AG04450 (cell line): ENCODE measurements at regions not wholly inside any gene's neighbourhood (a gene's known extent, or its start where the extent isn't known, plus 50 kb on each side); places are given as distances from the start of the nearest gene placed in this dataset.

Experiments
- CTCF ChIA-PET: fragments of 300-600, 350-600 bp; formaldehyde crosslinking; extraction: SDS; loops from one replicate; lab custom pipeline; 2022; ENCODE audit warnings: antibody characterized with exemption, inconsistent platforms; lab: Charles Lee
- POLR2A ChIA-PET: fragments of 350-600 bp; formaldehyde crosslinking; extraction: SDS; loops from one replicate; lab custom pipeline; 2021; ENCODE audit warnings: antibody characterized with exemption, inconsistent platforms; lab: Yijun Ruan, JAX
- DNase-seq: peaks from one replicate; pipeline ENCODE4 v3.0.0-alpha.2; 2011; ENCODE audit warnings: low read depth, low spot score
- H3K27ac ChIP-seq: one replicate; pipeline ENCODE4 v1.5.1; 2012; ENCODE audit warnings: low read depth, low read length, control low read depth
- H3K27me3 ChIP-seq: one replicate; pipeline ENCODE4 v1.6.0; 2012; ENCODE audit warnings: low read length; ENCODE audit not compliant: control insufficient read depth, insufficient read depth
- H3K4me3 ChIP-seq: 2 replicates; pipeline ENCODE4 v1.5.1; 2011; ENCODE audit warnings: mild to moderate bottlenecking, low read depth, low read length, control low read depth
- H3K9me3 ChIP-seq: 2 replicates; pipeline ENCODE4 v1.5.1; 2012; ENCODE audit warnings: low read length; ENCODE audit not compliant: control insufficient read depth, insufficient read depth
- TF ChIP-seq, protein P1 (sequence below): IDR thresholded peaks from 2 replicates; pipeline ENCODE4 v1.5.1; 2011; ENCODE audit warnings: low read depth, low read length, control low read depth, inconsistent platforms

DNA sequence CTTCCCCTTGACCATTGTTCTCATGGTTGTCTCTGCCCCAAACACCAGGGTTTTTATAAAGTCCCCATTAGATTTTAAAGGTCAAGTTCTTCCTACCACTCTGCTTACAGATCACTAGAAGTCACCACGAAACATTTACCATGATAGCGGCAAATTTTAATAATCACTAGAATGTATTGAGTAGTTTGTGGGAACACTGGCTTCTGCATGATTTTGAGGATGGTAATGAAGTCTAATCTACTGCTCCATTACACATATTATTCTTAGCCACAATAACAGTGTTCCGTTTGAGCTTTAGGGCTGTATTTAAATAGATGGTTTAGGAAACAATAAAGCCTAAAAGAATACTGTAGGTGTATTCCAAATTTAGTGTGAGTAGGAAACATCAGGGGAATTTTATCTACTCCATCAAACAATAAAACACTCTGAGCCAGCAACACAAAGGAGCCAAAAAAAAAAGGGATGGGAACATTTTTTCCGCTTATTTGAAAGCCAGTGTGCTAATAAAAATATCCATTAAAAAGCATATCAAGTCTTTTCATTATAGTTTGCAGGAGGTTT, 49.7 kb downstream of the KLF12 start:
- H3K27ac ChIP-seq: no peak overlapping the region
- no peaks in the 10 kb centered on the region for H3K27me3 ChIP-seq
- ChIA-PET POLR2A (no interaction called here), CTCF (no interaction called here)
- no peaks in the 10 kb centered on the region for H3K9me3 ChIP-seq
- TF ChIP-seq, protein P1, sequence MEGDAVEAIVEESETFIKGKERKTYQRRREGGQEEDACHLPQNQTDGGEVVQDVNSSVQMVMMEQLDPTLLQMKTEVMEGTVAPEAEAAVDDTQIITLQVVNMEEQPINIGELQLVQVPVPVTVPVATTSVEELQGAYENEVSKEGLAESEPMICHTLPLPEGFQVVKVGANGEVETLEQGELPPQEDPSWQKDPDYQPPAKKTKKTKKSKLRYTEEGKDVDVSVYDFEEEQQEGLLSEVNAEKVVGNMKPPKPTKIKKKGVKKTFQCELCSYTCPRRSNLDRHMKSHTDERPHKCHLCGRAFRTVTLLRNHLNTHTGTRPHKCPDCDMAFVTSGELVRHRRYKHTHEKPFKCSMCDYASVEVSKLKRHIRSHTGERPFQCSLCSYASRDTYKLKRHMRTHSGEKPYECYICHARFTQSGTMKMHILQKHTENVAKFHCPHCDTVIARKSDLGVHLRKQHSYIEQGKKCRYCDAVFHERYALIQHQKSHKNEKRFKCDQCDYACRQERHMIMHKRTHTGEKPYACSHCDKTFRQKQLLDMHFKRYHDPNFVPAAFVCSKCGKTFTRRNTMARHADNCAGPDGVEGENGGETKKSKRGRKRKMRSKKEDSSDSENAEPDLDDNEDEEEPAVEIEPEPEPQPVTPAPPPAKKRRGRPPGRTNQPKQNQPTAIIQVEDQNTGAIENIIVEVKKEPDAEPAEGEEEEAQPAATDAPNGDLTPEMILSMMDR: no peak
- H3K4me3 ChIP-seq: no peak overlapping the region
- no peak for DNase-seq

DNA sequence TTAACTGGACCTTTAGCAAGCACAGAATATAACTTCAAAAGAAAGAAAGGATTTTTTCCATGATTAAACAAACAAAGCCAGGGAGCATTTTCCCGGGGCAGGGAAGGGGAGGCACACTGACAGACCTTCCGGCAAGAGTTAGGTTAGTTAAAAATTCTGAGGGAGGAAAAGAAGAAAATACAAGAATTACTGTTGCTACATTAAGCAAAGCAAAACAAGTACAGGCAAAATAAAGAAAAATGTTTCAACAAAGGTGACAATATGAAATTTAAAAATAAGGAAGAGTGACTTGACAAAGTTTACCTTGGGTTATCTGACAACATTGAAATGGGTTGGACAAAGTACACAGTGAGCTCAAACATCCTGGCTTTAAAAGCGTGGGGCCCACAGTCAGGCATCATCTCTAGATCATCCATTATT, 51.5 kb downstream of the KLF12 start:
- no peaks in the 10 kb centered on the region for H3K9me3 ChIP-seq
- H3K27ac ChIP-seq: no peak overlapping the region
- H3K27me3 ChIP-seq: no peaks in the 10 kb centered on the region
- no peak overlapping the region for H3K4me3 ChIP-seq
- ChIA-PET CTCF (no interaction called here), POLR2A (no interaction called here)
- TF ChIP-seq, protein P1: no peak
- DNase-seq: no peak

DNA sequence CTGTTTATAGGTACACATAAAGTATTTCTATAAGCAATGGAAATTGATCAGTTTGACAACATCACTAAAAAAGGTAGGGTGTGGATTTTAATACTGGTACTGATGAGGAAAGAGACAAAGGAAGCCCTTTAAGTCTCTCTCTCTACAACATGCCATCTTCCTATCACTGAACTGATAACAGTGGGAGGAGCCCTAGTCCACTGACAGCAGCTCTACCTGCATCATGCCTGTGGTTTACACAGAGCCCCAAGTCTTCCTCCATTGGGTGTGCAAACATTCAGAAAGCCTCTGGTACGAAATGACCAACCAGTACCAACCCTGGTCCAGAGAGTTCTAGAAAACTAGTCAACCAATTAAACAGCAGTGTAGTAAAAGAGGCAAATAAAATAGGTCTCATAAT, 53.4 kb downstream of the KLF12 start:
- H3K4me3 ChIP-seq: no peak overlapping the region
- DNase-seq: no peak
- POLR2A ChIA-PET: interaction anchor here (0.5 kb wide), 1 partner anchor 53 kb away, joined by 4 read pairs; no protein-coding TSS in a partner anchor
- H3K27ac ChIP-seq: no peak overlapping the region
- TF ChIP-seq, protein P1: no peak
- no peaks in the 10 kb centered on the region for H3K27me3 ChIP-seq
- H3K9me3 ChIP-seq: no peaks in the 10 kb centered on the region
- CTCF ChIA-PET: no interaction called here

DNA sequence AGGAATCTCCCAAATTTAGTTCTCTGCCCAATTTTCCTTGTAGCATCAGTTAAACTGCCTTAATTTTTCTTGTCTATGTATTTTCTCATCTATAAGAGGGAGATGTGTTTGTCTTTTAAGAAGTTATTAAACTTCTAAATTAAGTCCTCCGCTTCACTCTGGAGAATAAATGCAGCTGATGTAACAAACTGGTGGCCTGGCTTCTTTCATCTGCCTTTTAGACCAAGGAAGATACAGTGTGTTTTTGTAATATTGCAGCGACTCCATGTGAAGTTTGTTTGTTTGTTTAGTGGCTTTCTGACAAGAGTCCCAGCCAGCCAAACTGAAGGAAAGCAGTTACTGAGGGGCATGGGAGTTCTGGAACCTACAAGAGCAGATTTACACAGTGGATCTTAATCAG, 56.4 kb downstream of the KLF12 start:
- CTCF ChIA-PET: no interaction called here
- Histone ChIP-seq H3K4me3 (no peak overlapping the region), H3K9me3 (no peaks in the 10 kb centered on the region), H3K27me3 (no peaks in the 10 kb centered on the region), H3K27ac (no peak overlapping the region)
- TF ChIP-seq, protein P1: no peak
- POLR2A ChIA-PET: no interaction called here
- no peak for DNase-seq

DNA sequence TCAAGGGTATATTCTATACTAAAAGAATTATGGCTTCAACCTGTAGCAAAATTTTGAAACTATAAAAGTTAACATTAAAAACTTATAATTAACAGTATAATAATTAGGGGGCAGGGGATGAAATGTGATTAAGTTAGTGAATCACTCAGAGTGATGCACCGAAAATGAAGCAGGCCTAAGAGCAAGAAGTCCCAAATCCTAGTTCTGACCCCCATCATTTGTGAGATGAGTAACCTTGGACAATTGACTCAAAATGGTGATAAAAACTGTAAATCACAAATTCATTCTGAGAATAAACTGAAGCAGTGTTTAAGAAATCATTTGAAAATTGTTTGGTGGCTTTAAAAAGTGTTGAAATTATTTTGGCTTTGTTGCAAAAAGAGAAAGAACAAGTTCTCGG, 56.8 kb downstream of the KLF12 start:
- H3K9me3 ChIP-seq: no peaks in the 10 kb centered on the region
- POLR2A ChIA-PET: no interaction called here
- H3K27me3 ChIP-seq: no peaks in the 10 kb centered on the region
- H3K4me3 ChIP-seq: no peak overlapping the region
- TF ChIP-seq, protein P1: no peak
- no peak for DNase-seq
- CTCF ChIA-PET: no interaction called here
- H3K27ac ChIP-seq: no peak overlapping the region
